RWPE2 (cell line): ENCODE measurements at regions not wholly inside any gene's neighbourhood (a gene's known extent, or its start where the extent isn't known, plus 50 kb on each side); places are given as distances from the start of the nearest gene placed in this dataset.

Source experiments
- ATAC-seq: fragments of 200-7000 bp; cut with Tn5 transposase; 3 replicates; pipeline ENCODE4 v1.9.1; 2021; ENCODE audit warnings: low read depth
- DNase-seq: peaks from one replicate; pipeline ENCODE4 v3.0.0-alpha.2; 2020; ENCODE audit warnings: low spot score
- H3K27ac ChIP-seq: fragments of 450-650 bp; 2 replicates; pipeline ENCODE4 v1.5.1; 2017; ENCODE audit warnings: mild to moderate bottlenecking; ENCODE audit not compliant: poor library complexity, severe bottlenecking
- H3K27me3 ChIP-seq: fragments of 250-450 bp; sonication (Bioruptor Pico); 2 replicates; pipeline ENCODE4 v1.5.1; 2021; ENCODE audit warnings: mild to moderate bottlenecking, moderate library complexity; ENCODE audit not compliant: insufficient read depth, poor library complexity, severe bottlenecking
- H3K36me3 ChIP-seq: fragments of 250-450 bp; sonication (Bioruptor Pico); 2 replicates; pipeline ENCODE4 v1.5.1; 2020; ENCODE audit warnings: low read depth, mild to moderate bottlenecking, moderate library complexity
- H3K4me1 ChIP-seq: fragments of 250-450 bp; sonication (Bioruptor Pico); 2 replicates; pipeline ENCODE4 v1.5.1; 2021; ENCODE audit warnings: mild to moderate bottlenecking, moderate library complexity; ENCODE audit not compliant: insufficient read depth, poor library complexity, severe bottlenecking
- H3K4me3 ChIP-seq: fragments of 250-450 bp; sonication (Bioruptor Pico); 2 replicates; pipeline ENCODE4 v1.5.1; 2021; ENCODE audit warnings: mild to moderate bottlenecking, moderate library complexity; ENCODE audit not compliant: severe bottlenecking
- H3K9me3 ChIP-seq: fragments of 250-450 bp; sonication (Bioruptor Pico); 2 replicates; pipeline ENCODE4 v1.5.1; 2021; ENCODE audit warnings: mild to moderate bottlenecking, moderate library complexity; ENCODE audit not compliant: severe bottlenecking
- CTCF ChIP-seq: fragments of 450-650 bp; IDR thresholded peaks from one replicate; pipeline ENCODE4 v1.5.1; 2017; ENCODE audit warnings: mild to moderate bottlenecking, moderate library complexity; ENCODE audit not compliant: poor library complexity, severe bottlenecking

DNA sequence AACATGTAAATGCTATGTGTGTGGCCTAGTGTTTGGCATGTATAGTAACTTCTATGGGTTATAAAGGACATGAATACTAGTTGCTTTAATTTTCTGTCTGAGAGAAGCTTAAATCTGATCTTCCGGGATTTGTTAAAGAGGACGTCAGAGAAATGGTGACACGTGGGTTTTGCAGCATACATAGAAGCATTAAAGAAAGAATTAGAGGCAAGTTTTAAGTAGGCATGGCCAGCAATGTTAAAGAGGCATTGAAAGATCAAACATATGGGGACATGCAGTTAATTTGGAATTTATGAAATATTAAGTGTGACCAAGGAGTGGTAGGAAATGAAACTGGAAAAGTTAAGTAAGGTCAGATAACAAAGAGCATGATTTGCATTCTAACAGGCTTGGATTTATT is 311.4 kb upstream of the RIOK2 start:
- TF ChIP-seq CTCF = no peak
- H3K27ac ChIP-seq = no peak overlapping the region
- H3K4me3 ChIP-seq = no peak overlapping the region
- no peaks in the 10 kb centered on the region for H3K36me3 ChIP-seq
- DNase-seq = no peak
- no peaks in the 10 kb centered on the region for H3K9me3 ChIP-seq
- no peaks in the 10 kb centered on the region for H3K4me1 ChIP-seq
- no peaks in the 10 kb centered on the region for H3K27me3 ChIP-seq
- ATAC-seq = no peak

DNA sequence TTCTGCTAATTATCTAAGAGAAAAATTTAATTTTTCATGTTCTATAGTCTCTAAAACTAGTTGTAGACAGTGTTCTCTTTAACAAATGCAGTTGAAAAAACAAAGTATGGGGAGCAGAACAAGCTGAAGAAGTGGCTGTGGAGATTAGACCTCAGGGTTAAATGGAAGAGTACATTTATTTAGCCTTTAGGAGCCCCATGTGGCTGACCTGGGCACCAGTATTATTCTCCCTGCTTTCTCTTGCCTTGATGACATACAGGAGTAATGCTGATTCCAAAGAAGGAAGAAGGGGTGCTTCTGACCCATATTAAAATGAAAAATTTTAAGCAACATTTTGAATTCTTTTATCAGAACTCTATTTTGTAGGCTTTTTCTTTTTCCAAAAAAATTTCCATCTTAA is 312.3 kb upstream of the RIOK2 start:
- Histone ChIP-seq H3K9me3 (no peaks in the 10 kb centered on the region), H3K4me3 (no peak overlapping the region), H3K27me3 (no peaks in the 10 kb centered on the region), H3K27ac (no peak overlapping the region), H3K4me1 (no peaks in the 10 kb centered on the region), H3K36me3 (no peaks in the 10 kb centered on the region)
- no peak for TF ChIP-seq CTCF
- ATAC-seq (no peak), DNase-seq (no peak)

- Histone ChIP-seq H3K9me3 (no peaks in the 10 kb centered on the region), H3K4me3 (no peak overlapping the region), H3K36me3 (no peaks in the 10 kb centered on the region), H3K4me1 (no peaks in the 10 kb centered on the region), H3K27ac (no peak overlapping the region), H3K27me3 (no peaks in the 10 kb centered on the region)
- ATAC-seq (no peak), DNase-seq (no peak)
- TF ChIP-seq CTCF = no peak
These were observed 313.0 kb upstream of the RIOK2 start for GRCh38 chr5:97496037-97496436.

- Histone ChIP-seq H3K9me3 (no peaks in the 10 kb centered on the region), H3K27ac (no peak overlapping the region), H3K4me3 (no peak overlapping the region), H3K36me3 (no peaks in the 10 kb centered on the region), H3K4me1 (no peaks in the 10 kb centered on the region), H3K27me3 (no peaks in the 10 kb centered on the region)
- no peak for TF ChIP-seq CTCF
- DNase-seq (no peak), ATAC-seq (no peak)
These were observed 315.6 kb upstream of the RIOK2 start for GRCh38 chr5:97498657-97499056.

GRCh38 chr5:97499605-97500004 is 316.6 kb upstream of the RIOK2 start:
- ATAC-seq = no peak
- H3K27me3 ChIP-seq = no peaks in the 10 kb centered on the region
- H3K4me3 ChIP-seq = no peak overlapping the region
- H3K36me3 ChIP-seq = no peaks in the 10 kb centered on the region
- no peaks in the 10 kb centered on the region for H3K9me3 ChIP-seq
- no peak for TF ChIP-seq CTCF
- no peak for DNase-seq
- H3K4me1 ChIP-seq = no peaks in the 10 kb centered on the region
- H3K27ac ChIP-seq = no peak overlapping the region
